GM18858 (cell line): ENCODE measurements at regions not wholly inside any gene's neighbourhood (a gene's known extent, or its start where the extent isn't known, plus 50 kb on each side); places are given as distances from the start of the nearest gene placed in this dataset.
A peak's percentile ranks its signal among the peaks of the same experiment; 100 is the strongest.
"Not testable (repeated sequence)": the region's sequence is repeated elsewhere in the genome, so short reads cannot be mapped to it uniquely, and the experiment has no call there.

Source experiments
- ATAC-seq: cut with Tn5 transposase; IDR thresholded peaks from one replicate; pipeline ENCODE4 v1.9.1; 2021; ENCODE audit not compliant: unreplicated experiment

- not testable (repeated sequence) for ATAC-seq
These were observed 595.1 kb downstream of the RPIA start for GRCh38 chr2:89286448-89287080.

- ATAC-seq: not testable (repeated sequence)
These were observed 595.6 kb downstream of the RPIA start for GRCh38 chr2:89287084-89287483.

GRCh38 chr2:89291717-89292298 is 600.3 kb downstream of the RPIA start:
- ATAC-seq: not testable (repeated sequence)

- ATAC-seq: not testable (repeated sequence)
These were observed 601.9 kb downstream of the RPIA start for GRCh38 chr2:89293399-89293798.

- not testable (repeated sequence) for ATAC-seq
These were observed 602.9 kb downstream of the RPIA start for GRCh38 chr2:89294335-89294734.

GRCh38 chr2:89296820-89297398 is 605.4 kb downstream of the RPIA start:
- not testable (repeated sequence) for ATAC-seq

- ATAC-seq: peak; percentile 70
These were observed 607.7 kb downstream of the RPIA start for GRCh38 chr2:89299196-89299595.

- ATAC-seq: not testable (repeated sequence)
These were observed 614.1 kb downstream of the RPIA start for GRCh38 chr2:89305623-89306022.

GRCh38 chr2:89306869-89307637 is 615.6 kb downstream of the RPIA start:
- not testable (repeated sequence) for ATAC-seq

- not testable (repeated sequence) for ATAC-seq
These were observed 627.5 kb downstream of the RPIA start for GRCh38 chr2:89318990-89319389.

GRCh38 chr2:89325894-89326293 is 634.4 kb downstream of the RPIA start:
- not testable (repeated sequence) for ATAC-seq

GRCh38 chr2:89326455-89326854 is 635.0 kb downstream of the RPIA start:
- ATAC-seq: not testable (repeated sequence)

GRCh38 chr2:89328790-89329189 is 637.3 kb downstream of the RPIA start:
- ATAC-seq: not testable (repeated sequence)
